Transverse colon (tissue), 4 donors: ENCODE measurements at regions not wholly inside any gene's neighbourhood (a gene's known extent, or its start where the extent isn't known, plus 50 kb on each side); places are given as distances from the start of the nearest gene placed in this dataset.

Experiments used
- CTCF ChIP-seq, 5 experiments: fragments of 200-600 bp in 3 of 5; fragments of 450-650 bp in 2 of 5; sonication (generic) in 3 of 5; IDR thresholded peaks; 1 replicate in 2 of 5; 2 replicates in 3 of 5; pipeline ENCODE4 v1.5.1; 2016 to 2017; ENCODE audit warnings: antibody characterized with exemption in 5 of 5, inconsistent platforms in 3 of 5, mild to moderate bottlenecking in 2 of 5, moderate library complexity in 1 of 5
- POLR2AphosphoS5 ChIP-seq, 3 donors: sonication (generic); formaldehyde crosslinking; IDR thresholded peaks; one replicate each; pipeline ENCODE4 v1.6.1; 2016; ENCODE audit warnings: antibody characterized with exemption in 3 of 3

- TF ChIP-seq CTCF (IDR thresholded peaks at IDR 0.05) = no peak
- TF ChIP-seq POLR2AphosphoS5 (IDR thresholded peaks at IDR 0.05) = no peak
These were observed 87.9 kb upstream of the BEND6 start for GRCh38 chr6:56866917-56867522.
